T-helper 1 cell (primary cell): ENCODE measurements at regions not wholly inside any gene's neighbourhood (a gene's known extent, or its start where the extent isn't known, plus 50 kb on each side); places are given as distances from the start of the nearest gene placed in this dataset.
A peak's percentile ranks its signal among the peaks of the same experiment; 100 is the strongest.
"Not testable (repeated sequence)": the region's sequence is repeated elsewhere in the genome, so short reads cannot be mapped to it uniquely, and the experiment has no call there.

ENCODE experiments used
- DNase-seq, 5 donors: peaks; one replicate each; pipeline ENCODE4 v3.0.0-alpha.2; 2012 to 2020

DNA sequence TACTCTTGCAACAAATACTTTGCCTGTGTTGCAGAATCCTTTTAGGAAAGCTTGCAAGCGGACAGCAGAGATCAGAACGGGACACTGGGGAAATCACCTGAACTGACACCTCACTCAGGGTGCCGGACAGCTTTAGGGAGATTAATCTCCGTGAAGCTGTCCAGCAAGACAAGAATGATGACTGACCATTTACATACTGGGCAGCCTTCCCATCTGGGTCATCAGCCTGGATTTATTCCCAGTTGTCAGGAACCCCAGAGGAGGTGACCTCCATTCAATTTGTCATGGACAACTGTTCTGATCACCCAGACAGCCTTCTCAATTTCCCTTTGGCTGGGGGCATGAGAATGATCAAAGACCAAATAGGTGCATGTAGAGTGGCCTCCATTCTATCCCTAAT lies 93.0 kb upstream of the EGFL6 start:
- DNase-seq: no peak

DNA sequence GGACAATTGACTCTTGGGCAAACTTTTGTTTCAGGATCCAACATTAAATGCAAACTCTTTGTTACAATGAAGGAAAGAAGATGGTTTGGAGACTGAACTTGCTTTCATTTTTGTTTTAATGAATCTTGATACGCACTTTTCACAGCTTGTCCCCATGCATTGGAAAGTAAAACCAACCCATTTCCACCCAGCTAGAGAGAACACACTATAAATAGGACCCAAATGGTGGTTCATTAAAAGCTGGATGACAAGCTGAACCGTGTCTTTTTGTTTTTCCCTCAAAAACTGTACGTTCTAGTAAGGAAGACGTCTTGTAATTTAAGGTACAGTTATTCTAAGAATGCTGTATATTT lies 95.3 kb upstream of the EGFL6 start:
- peak in 1 of 5 donors; percentile 44 for DNase-seq

DNA sequence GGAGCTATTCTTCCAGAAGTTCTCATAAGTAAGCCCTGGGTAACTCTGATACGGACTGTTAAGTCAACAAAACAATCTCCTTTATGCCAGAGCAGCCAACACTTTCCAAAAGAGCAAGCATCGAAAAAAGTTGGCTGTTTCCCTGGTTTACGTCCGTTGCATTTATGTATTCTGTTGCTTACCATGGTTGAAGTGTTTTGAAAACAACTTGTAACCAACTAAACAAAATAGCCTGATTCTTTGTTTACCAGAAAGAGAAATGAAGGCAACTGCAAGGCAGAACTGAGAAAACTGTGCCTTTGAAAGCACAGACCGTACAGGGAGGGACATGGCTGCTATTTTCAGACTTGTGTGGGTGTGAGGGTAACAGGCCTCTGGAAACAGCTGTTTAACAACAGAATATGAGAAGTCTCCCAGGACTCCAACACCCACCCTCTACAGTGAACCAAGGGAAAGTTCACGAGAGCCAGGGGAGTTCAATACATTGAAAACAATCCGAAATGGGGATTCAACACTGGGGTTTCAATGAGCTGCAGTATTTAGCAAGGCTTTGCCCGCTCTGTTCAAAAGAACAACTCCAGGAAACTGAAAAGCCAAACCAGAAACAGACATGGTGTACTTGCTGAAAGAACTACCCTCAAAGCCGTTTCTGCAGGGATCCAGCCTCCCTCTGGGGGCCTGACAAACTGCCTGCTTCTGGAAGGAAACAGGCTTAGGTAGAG lies 95.8 kb upstream of the EGFL6 start:
- no peak for DNase-seq

DNA sequence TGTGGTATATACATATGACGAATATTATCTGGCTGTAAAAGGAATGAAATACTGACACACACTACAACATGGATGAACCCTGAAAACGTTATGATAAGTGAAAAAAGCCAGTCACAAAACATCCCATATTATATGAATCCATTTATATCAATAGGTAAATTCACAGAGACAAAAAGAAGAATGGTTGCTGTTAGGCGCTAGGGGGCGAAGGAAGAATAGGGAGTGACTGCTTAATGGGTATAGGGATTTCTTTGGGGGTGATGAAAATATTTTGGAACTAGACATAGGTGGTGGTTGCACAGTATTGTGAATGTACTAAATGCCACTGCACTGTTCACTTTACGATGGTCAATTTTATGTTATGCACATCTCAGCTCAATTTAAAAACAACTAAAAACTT lies 96.4 kb upstream of the EGFL6 start:
- DNase-seq: no peak

DNA sequence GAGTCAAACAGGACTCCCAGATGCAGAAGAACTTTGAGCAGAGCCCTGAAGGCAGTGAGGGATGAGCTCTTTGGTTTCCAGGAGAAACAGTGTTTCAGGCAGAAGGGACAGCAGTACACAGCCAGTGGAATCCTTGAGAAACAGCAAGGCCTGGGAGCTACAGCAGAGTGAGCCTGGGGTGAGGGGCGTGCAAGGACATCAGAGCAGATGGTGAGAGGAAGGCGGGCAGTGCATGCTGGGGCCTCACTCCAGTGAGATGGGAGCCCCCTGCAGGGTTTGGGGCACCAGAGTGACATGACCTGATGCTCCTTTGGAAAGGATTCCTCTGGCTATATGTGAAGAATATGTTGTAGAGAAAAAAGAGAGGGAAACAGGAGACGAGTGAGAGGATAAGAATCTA lies 98.1 kb upstream of the EGFL6 start:
- no peak for DNase-seq

DNA sequence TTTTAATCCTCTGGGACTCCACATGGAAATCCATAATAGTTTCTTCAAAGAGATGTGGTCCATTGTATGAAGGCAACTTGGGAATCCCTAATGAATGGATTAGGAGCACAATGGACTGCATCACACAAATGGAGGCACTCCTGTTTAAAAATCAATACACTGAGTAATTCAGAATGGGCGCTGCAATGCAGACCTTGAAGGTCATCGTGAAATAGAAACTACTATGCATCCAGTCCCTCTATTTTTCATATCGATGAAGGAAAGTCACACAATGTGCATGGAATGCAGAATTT lies 98.8 kb upstream of the EGFL6 start:
- no peak for DNase-seq

DNA sequence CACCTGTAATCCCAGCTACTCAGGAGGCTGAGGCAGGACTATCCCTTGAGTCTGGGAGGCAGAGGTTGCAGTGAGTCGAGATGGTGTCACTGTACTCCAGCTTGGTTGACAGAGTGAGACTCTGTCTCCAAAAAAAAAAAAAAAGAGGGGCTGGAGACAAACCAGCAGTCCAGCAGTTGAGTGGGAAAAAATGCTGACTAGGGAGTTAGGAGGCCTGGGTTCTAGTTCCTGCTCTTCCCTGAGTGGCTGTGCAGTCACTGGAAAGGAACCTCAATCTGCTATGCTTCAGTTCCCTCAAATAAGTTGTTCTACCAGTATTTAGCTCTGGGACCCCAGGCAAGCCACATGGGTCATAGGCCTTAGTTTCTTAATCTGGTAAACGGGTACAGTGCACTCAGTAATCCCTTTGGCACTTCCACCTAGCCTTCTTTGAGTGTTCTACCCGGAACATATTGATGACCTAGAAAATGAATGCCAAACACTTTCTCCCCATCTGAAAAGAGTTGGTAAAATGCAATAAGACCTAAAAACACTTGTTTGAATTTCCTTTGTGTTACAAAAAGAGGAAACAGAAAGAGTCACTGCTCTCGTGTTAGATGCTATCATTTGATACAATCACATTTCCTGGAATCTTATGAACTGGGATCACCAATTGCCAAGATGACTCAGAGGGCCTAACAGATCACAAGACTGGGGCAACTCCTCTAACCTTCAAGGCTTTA lies 99.3 kb upstream of the EGFL6 start:
- DNase-seq: peak in 1 of 5 donors; percentile 5

DNA sequence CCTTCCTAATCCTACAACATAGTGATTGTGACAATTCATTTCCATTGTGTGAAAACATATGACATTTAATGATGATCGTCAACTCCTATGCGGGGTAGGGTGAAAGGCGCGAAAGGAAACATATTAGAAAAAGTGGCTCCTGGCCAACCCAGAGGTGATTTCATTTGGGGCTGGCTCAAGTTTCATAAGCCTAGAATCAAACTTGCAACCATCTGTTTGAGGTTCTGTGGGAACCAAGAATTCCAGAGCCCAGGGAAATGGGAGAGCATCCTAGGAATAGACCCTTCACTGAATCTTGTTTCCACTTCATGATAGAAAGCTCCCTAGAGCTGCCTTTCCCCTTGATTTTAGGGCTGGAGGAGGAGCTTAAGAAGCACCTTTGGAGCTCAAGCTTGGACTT lies 101.3 kb upstream of the EGFL6 start:
- no peak for DNase-seq

DNA sequence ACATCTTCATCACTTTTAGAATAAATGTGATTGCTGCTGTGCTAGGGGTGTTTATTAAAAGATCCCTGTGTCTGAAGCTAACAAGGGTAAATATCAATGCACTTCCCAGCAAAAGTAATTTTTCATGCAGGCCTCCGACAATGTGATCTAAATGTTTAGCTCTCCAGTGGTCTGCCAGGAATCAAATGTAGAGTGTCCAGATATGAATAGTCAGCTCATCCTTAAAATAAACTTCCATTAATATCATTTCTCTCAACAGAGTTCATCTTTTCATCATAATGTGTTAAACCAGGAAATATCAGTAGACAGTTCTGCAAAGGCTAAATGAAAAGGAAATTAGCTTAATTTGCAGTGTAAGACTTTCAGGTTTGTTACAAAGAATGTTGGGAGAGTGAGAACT lies 102.2 kb upstream of the EGFL6 start:
- DNase-seq: no peak

DNA sequence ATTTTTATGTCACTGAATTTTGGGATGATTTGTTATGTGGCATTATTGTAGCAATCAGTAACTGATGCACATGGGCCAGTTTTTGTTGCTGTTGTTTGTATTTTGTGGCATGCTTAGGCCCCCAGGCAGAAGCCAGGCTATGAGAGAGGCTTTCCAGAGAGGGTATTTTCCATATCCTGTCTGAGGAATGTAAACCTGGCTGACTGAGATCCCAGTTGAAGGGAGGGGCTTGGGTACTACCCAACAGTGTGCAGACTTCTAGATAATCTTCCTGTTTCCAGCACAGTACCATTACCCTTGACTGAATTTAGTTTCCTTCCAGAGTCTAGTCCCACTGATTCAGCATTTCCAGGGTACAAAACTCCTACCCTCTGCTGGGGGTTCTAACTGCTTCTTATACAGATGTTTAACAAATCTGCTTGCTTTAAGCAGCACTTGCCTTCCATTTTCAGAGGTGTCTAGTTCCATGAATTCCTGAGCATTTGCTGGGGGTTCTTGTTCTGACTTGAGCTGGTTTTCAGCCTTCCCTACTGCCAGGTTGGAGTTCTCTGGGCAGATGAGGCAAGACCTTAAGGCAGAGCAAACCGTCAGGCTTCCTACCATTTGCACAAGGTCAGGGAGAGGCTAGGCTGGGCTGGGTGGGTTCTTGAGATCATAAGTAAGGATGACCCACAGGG lies 104.7 kb upstream of the EGFL6 start:
- no peak for DNase-seq

DNA sequence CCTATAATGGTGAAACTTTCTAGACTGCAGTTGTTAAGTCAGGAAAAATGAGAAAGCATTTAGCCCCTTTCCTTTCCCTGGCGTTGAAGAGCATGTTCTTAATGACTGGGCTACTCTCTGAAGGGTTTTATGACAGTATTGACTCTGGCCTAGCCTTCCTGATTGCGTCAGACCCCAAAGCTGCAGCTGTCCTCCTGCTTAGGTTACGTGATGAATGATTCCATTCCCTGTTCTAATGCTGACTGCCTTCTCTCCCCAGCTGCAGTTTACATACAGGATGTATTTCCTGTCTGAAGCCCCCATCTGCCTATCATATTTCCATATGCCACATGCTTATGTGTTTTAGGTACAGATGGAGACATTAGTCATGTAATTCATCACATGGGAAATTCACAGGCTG lies 105.8 kb upstream of the EGFL6 start:
- no peak for DNase-seq

DNA sequence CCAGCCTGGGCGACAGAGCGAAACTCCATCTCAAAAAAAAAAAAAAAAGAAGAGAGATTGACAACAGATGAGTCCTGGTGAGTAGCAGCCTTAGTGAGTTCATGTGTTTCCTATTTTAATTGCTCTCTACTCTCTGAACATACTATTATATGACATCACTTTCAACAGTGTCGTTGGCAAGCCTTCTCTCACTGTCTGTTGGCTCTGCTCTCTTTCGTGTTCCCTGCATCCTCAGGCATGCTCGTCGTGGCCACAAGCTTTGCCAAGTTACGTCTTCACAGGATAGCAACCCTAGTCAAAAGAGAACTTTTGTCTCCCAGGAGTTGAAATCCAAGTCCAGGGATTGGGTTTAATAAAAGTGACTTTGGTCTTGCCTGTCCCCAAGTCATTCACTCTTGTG lies 117.1 kb upstream of the EGFL6 start:
- no peak for DNase-seq

DNA sequence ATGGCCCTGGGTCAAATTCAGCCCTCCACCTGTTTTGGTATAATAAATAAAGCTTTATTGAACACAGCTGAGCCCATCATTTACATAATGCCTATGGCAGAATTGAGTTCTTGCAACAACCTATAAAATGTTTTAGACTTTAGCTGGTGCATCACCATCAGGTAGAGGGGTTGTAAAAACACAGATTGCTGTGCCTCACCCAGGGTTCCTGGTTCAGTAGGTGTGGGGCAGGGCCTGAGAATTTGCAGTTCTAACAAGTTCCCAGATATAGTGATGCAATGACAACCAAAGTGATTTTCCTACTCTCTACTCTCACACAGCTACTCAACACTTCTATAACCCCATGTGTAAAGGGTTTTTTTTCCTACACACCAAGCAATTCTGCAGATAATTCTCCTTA lies 120.0 kb upstream of the EGFL6 start:
- no peak for DNase-seq

DNA sequence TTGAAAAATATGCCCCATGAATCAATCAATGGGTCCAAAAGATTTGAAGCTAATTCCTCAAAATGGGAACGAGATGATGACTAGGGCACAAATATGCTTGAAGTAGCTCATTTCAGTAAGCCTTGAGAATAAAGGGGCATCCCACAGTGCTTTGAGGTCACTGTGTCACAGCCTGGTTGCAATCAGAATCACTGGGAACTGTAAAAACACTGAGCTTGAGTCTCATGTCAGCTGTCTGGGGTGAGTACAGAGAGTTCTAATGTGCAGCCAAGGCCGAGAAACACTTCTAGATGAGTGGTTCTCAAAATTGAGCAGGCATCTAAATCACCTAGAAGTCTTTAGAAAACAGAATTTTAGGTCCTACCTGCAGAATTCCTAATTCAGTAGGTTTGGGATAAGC lies 120.5 kb upstream of the EGFL6 start:
- no peak for DNase-seq

DNA sequence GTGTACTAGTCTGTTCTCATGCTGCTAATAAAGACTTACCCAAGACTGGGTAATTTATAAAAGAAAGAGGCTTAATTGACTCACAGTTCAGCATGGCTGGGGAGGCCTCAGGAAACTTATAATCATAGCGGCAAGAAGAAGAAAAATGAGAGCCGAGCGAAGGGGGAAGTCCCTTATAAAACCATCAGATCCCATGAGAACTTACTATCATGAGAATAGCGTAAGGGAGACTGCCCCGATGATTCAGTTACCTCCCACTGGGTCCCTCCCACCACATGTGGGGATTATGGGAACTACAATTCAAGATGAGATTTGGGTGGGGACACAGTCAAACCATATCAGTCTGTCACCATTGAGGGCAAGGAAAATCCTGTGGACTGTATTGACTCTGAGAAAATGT lies 121.8 kb upstream of the ATXN3L start:
- DNase-seq: not testable (repeated sequence)

DNA sequence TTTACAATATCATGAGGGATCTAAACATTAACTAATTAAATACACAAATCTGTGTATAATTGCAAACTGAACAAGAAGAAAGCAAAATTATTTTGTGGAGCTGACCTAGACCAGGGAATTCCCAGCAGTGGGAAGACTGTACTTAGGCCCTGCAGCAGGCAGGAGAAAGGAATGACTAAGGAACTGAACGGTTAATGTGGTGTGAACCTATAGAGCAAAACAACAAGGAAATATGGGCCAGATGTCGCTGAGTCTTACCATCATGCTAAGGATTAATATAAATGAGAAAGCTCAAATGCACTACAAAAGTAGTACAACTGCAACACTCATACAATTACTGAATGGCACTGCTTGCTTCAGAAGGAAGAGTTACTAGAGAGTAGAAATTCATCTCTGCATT lies 120.3 kb upstream of the ATXN3L start:
- DNase-seq: no peak

DNA sequence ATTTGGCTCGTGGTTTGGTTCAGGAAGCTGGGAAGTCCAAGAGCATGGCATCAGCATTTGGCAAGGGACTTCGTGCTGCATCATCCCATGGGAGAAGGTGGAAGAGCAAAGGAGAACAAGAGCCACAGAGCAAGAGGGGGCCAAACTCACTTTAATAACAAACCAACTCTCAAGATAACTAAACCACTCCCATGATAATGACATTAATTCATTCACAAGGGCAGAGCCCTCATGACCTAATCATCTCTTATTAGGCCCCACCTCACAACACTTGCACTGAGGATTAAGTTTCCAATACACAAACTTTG lies 113.4 kb upstream of the ATXN3L start:
- DNase-seq: no peak

DNA sequence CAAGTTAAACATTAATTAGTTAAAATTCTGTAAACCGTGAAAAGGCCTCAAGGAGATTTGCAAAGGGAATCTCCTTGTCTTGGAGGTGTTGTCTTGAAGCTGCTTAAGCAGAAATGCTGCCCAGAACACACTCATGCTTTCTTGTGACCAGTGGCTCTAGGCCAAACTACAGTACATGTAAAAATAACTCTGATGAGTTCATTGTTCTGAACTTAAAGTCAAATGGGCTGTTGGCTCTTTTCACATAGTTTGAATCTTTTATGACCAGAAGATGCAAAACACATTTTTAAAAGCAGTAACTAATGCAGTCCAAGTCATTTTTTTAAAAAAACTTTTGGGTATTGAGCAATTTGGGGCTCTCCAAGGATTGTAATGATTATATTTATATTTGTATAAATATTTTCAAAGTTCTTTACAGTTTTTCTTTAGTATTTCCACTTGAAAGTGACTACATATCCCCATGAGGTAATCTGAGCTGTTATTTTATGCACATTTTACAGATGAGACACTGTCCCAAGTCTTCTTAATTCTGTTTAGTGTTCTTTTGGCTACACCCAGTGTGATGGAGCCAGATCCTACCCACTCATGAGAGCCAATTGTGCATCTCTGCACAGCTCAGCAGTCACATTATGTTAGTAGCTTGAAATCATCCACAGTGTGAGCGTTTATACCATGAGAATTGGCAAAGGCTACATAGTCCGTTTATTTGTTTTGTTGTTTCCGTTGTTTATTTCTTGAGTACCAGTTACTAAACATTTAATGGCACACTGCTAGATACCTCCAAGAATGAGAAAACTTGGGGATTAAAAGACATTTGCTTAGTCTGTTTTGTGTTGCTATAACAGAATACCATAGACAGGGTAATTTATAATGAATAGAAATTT lies 112.8 kb upstream of the ATXN3L start:
- no peak for DNase-seq

DNA sequence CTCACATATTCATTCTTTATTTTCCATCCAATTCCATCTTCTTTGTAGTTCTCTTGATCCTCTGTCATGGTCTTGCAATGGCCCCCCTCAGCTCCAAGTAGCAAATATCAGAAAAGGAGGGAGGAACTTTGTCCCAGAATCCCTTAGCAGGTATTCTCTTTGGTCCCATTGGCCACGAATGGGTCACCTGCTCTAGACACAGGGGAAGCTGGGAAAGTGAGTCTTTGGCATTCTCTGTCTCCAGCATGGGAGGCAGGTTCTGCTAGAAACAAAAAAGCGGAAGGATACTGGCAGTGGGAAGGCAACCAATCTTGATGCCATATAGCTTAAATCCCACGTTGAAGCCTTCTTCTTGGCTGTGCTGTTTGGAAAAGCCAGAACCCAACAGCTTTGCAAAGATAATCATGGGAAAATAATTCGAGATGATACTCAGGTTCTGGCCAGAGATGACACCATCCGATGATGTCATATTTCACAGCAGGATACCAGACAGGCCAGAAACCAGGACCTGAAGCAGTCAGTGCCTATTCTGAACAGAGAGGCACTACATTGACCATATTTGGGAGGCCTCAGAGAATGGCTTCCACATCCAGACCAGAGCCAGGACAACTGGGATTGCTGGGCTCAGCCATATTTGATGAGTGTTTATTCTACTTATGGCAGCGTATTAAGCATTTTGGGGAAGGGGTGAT lies 110.4 kb upstream of the ATXN3L start:
- DNase-seq: no peak

DNA sequence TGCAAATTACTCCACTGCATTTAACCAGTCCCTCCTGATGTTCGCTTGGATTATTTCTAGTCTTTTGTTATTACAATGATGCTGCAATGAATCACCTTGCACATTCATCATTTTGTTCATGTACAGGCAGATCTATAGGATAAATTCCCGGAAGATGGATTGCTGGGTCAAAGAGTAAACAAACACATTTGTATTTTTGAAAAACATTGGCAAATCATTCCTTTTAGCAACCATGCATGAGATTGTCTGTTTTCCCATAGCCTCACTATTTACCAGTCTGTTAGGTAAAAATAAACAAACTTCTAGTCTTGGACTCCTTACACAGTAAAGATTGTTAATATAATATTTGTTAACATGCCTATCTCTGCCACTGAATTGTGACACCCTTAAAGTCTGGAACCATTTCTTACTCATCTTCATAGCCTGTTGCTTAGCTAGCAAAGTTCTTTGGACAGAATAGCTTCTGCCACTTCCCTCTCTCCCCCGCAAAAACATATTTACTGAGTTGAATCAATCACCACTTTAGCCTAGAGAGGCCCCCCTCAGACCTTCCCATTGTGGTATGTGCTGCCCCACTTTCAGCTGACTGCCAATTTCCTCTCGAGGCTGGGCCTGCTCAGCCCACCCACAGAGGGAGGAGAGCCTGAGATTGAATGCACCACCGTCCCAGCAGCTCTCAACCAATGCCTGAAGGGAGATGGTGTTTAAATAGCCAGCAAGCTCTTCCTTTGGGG lies 108.4 kb upstream of the ATXN3L start:
- no peak for DNase-seq

DNA sequence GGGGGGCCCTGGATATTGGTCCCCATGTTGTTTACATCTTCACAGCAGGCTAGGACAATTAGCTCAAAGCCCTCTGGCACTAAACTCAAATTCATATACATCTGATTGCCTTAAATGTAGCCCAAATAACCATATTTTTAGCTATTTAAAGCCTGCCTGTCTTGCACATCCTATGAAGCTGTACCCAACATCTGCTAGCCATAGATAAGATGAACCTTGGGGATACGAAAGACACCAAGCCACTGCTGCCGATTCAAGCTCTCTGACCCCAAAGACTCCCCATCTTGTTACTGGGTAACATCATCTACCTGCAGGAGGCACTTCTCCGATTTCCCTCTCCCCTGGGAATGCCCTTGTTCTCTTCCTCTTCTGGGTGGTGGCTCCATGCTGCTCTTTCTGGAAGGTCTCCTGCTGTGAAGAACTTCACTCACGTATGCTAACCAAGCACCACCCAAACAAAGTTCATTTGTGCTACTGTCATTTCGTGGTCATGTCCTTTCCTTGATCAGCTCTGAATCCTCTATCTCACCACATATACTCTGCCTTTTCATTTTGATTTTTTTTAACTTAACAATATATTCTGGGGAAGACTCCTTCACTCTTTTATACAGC lies 107.7 kb upstream of the ATXN3L start:
- DNase-seq: no peak
